ENCODE measurements at regions not wholly inside any gene's neighbourhood (a gene's known extent, or its start where the extent isn't known, plus 50 kb on each side); places are given as distances from the start of the nearest gene placed in this dataset.

GRCh38 chr5:105745111-105745510 is 1925.6 kb downstream of the EFNA5 start:
- H3K9me3 ChIP-seq, result no peaks in the 10 kb centered on the region
- H3K36me3 ChIP-seq, result no peaks in the 10 kb centered on the region
- H3K4me1 ChIP-seq (ENCODE audit: control insufficient read depth in 1 of 2, insufficient read depth in 1 of 2, low read depth in 1 of 2, low read length in 1 of 2), result no peaks in the 10 kb centered on the region
- H3K4me3 ChIP-seq (ENCODE audit: low read depth in 1 of 2, low read length in 1 of 2), result no peak overlapping the region
- no peak for TF ChIP-seq CTCF (IDR thresholded peaks at IDR 0.05)
- no peaks in the 10 kb centered on the region for H3K27me3 ChIP-seq
- no peak overlapping the region for H3K27ac ChIP-seq

GRCh38 chr5:105740242-105740641 is 1930.5 kb downstream of the EFNA5 start:
- Histone ChIP-seq H3K36me3 (no peaks in the 10 kb centered on the region), H3K4me3 (ENCODE audit: low read depth in 1 of 2, low read length in 1 of 2) (no peak overlapping the region), H3K4me1 (ENCODE audit: control insufficient read depth in 1 of 2, insufficient read depth in 1 of 2, low read depth in 1 of 2, low read length in 1 of 2) (no peaks in the 10 kb centered on the region), H3K27ac (no peak overlapping the region), H3K9me3 (no peaks in the 10 kb centered on the region), H3K27me3 (no peaks in the 10 kb centered on the region)
- no peak for TF ChIP-seq CTCF (IDR thresholded peaks at IDR 0.05)

GRCh38 chr5:105739732-105740131 is 1931.0 kb downstream of the EFNA5 start:
- no peaks in the 10 kb centered on the region for H3K27me3 ChIP-seq
- TF ChIP-seq CTCF (IDR thresholded peaks at IDR 0.05), result no peak

GRCh38 chr5:105735704-105736103 is 1935.0 kb downstream of the EFNA5 start:
- Histone ChIP-seq H3K27me3 (no peaks in the 10 kb centered on the region), H3K4me3 (ENCODE audit: low read depth in 1 of 2, low read length in 1 of 2) (no peak overlapping the region), H3K4me1 (ENCODE audit: control insufficient read depth in 1 of 2, insufficient read depth in 1 of 2, low read depth in 1 of 2, low read length in 1 of 2) (no peaks in the 10 kb centered on the region), H3K9me3 (no peaks in the 10 kb centered on the region), H3K27ac (no peak overlapping the region), H3K36me3 (no peaks in the 10 kb centered on the region)
- no peak for TF ChIP-seq CTCF (IDR thresholded peaks at IDR 0.05)

More at GRCh38 chr5:105739732-105740131, 1931.0 kb downstream of the EFNA5 start:
- Histone ChIP-seq H3K4me1 (ENCODE audit: control insufficient read depth in 1 of 2, insufficient read depth in 1 of 2, low read depth in 1 of 2, low read length in 1 of 2) (no peaks in the 10 kb centered on the region), H3K4me3 (ENCODE audit: low read depth in 1 of 2, low read length in 1 of 2) (no peak overlapping the region), H3K9me3 (no peaks in the 10 kb centered on the region), H3K36me3 (no peaks in the 10 kb centered on the region), H3K27ac (no peak overlapping the region)

GRCh38 chr5:105730982-105731381 is 1939.8 kb downstream of the EFNA5 start:
- no peak overlapping the region for H3K4me3 ChIP-seq (ENCODE audit: low read depth in 1 of 2, low read length in 1 of 2)
- no peaks in the 10 kb centered on the region for H3K36me3 ChIP-seq
- no peaks in the 10 kb centered on the region for H3K9me3 ChIP-seq
- H3K4me1 ChIP-seq (ENCODE audit: control insufficient read depth in 1 of 2, insufficient read depth in 1 of 2, low read depth in 1 of 2, low read length in 1 of 2), result no peaks in the 10 kb centered on the region
- TF ChIP-seq CTCF (IDR thresholded peaks at IDR 0.05), result no peak
- no peak overlapping the region for H3K27ac ChIP-seq
- H3K27me3 ChIP-seq, result no peaks in the 10 kb centered on the region

GRCh38 chr5:105726093-105726492 is 1944.6 kb downstream of the EFNA5 start:
- Histone ChIP-seq H3K4me1 (ENCODE audit: control insufficient read depth in 1 of 2, insufficient read depth in 1 of 2, low read depth in 1 of 2, low read length in 1 of 2) (no peaks in the 10 kb centered on the region), H3K36me3 (no peaks in the 10 kb centered on the region), H3K27ac (no peak overlapping the region), H3K9me3 (no peaks in the 10 kb centered on the region), H3K27me3 (no peaks in the 10 kb centered on the region), H3K4me3 (ENCODE audit: low read depth in 1 of 2, low read length in 1 of 2) (no peak overlapping the region)
- TF ChIP-seq CTCF (IDR thresholded peaks at IDR 0.05), result no peak

Data from neutrophil (primary cell).